ENCODE measurements at regions not wholly inside any gene's neighbourhood (a gene's known extent, or its start where the extent isn't known, plus 50 kb on each side); places are given as distances from the start of the nearest gene placed in this dataset.

GRCh38 chrX:122582280-122582974 lies 601.7 kb upstream of the GRIA3 start:
- TF ChIP-seq EZH2 (IDR thresholded peaks at IDR 0.05; ENCODE audit: borderline replicate concordance, insufficient read depth, low read depth, low read length, poor library complexity, severe bottlenecking) = no peak
- Histone ChIP-seq H3K9ac (ENCODE audit: low read length) (no peak overlapping the region), H3K36me3 (replicated peaks in 1 of 2; ENCODE audit: control extremely low read depth in 1 of 2, control insufficient read depth in 1 of 2, extremely low read depth in 1 of 2, insufficient read depth in 2 of 2, low read length in 1 of 2) (no peaks in the 10 kb centered on the region), H2AFZ (ENCODE audit: insufficient read depth, low read depth, low read length, poor library complexity, severe bottlenecking) (no peak overlapping the region), H3K4me3 (ENCODE audit: control extremely low read depth in 1 of 5, extremely low read depth in 1 of 5, insufficient read depth in 1 of 5, low read depth in 2 of 5, low read length in 4 of 5) (no peak overlapping the region), H3K4me2 (replicated peaks; ENCODE audit: low read depth, low read length, poor library complexity, severe bottlenecking) (no peak overlapping the region), H3K9me3 (ENCODE audit: control extremely low read depth in 1 of 3, control insufficient read depth in 2 of 3, insufficient read depth in 1 of 3, low read length in 2 of 3) (no peaks in the 10 kb centered on the region), H3K27me3 (replicated peaks in 1 of 4; ENCODE audit: control extremely low read depth in 1 of 4, control insufficient read depth in 3 of 4, insufficient read depth in 4 of 4, low read length in 3 of 4) (no peaks in the 10 kb centered on the region), H3K4me1 (ENCODE audit: control insufficient read depth in 2 of 2, insufficient read depth in 2 of 2, low read length in 2 of 2) (no peaks in the 10 kb centered on the region), H4K20me1 (ENCODE audit: control insufficient read depth, insufficient read depth, low read length, poor library complexity, severe bottlenecking) (no peaks in the 10 kb centered on the region), H3K79me2 (ENCODE audit: control insufficient read depth, insufficient read depth, low read length) (no peaks in the 10 kb centered on the region), H3K27ac (ENCODE audit: low read length in 2 of 2) (no peak overlapping the region)
- Mint-ChIP-seq H3K27ac (no peak overlapping the region), H3K4me3 (no peak overlapping the region), H3K4me1 (no peaks in the 10 kb centered on the region), H3K27me3 (no peaks in the 10 kb centered on the region), H3K9me3 (ENCODE audit: insufficient read depth) (no peaks in the 10 kb centered on the region)
- no peak for ATAC-seq (ENCODE audit: low read depth)
- DNase-seq = no peak
- intact Hi-C loops (cut with micrococcal nuclease) = no loop called here
- WGBS (ENCODE audit: insufficient coverage) = 100% methylated on average over 1 of the region's 4 CpGs
- POLR2A ChIA-PET = no interaction called here
- CTCF ChIA-PET = no interaction called here

GRCh38 chrX:122582975-122583305 lies 601.1 kb upstream of the GRIA3 start:
- no peak overlapping the region for H3K4me2 ChIP-seq (replicated peaks; ENCODE audit: low read depth, low read length, poor library complexity, severe bottlenecking)
- no peak overlapping the region for H3K27ac ChIP-seq (ENCODE audit: low read length in 2 of 2)
- H3K4me3 Mint-ChIP-seq = no peak overlapping the region
- H3K79me2 ChIP-seq (ENCODE audit: control insufficient read depth, insufficient read depth, low read length) = no peaks in the 10 kb centered on the region
- no peak for ATAC-seq (ENCODE audit: low read depth)
- no peak overlapping the region for H3K4me3 ChIP-seq (ENCODE audit: control extremely low read depth in 1 of 5, extremely low read depth in 1 of 5, insufficient read depth in 1 of 5, low read depth in 2 of 5, low read length in 4 of 5)
- no peaks in the 10 kb centered on the region for H4K20me1 ChIP-seq (ENCODE audit: control insufficient read depth, insufficient read depth, low read length, poor library complexity, severe bottlenecking)
- H3K36me3 ChIP-seq (replicated peaks in 1 of 2; ENCODE audit: control extremely low read depth in 1 of 2, control insufficient read depth in 1 of 2, extremely low read depth in 1 of 2, insufficient read depth in 2 of 2, low read length in 1 of 2) = no peaks in the 10 kb centered on the region
- ChIA-PET CTCF (no interaction called here), POLR2A (no interaction called here)
- H3K4me1 ChIP-seq (ENCODE audit: control insufficient read depth in 2 of 2, insufficient read depth in 2 of 2, low read length in 2 of 2) = no peaks in the 10 kb centered on the region
- TF ChIP-seq CTCF (IDR thresholded peaks at IDR 0.05) (no peak), EZH2 (IDR thresholded peaks at IDR 0.05; ENCODE audit: borderline replicate concordance, insufficient read depth, low read depth, low read length, poor library complexity, severe bottlenecking) (no peak)
- H3K27me3 ChIP-seq (replicated peaks in 1 of 4; ENCODE audit: control extremely low read depth in 1 of 4, control insufficient read depth in 3 of 4, insufficient read depth in 4 of 4, low read length in 3 of 4) = no peaks in the 10 kb centered on the region
- no peaks in the 10 kb centered on the region for H3K4me1 Mint-ChIP-seq
- H3K9ac ChIP-seq (ENCODE audit: low read length) = no peak overlapping the region
- H3K27ac Mint-ChIP-seq = no peak overlapping the region
- H3K27me3 Mint-ChIP-seq = no peaks in the 10 kb centered on the region
- DNase-seq = no peak
- H3K9me3 Mint-ChIP-seq (ENCODE audit: insufficient read depth) = no peaks in the 10 kb centered on the region
- intact Hi-C loops (cut with micrococcal nuclease) = no loop called here
- no peak overlapping the region for H2AFZ ChIP-seq (ENCODE audit: insufficient read depth, low read depth, low read length, poor library complexity, severe bottlenecking)
- no peaks in the 10 kb centered on the region for H3K9me3 ChIP-seq (ENCODE audit: control extremely low read depth in 1 of 3, control insufficient read depth in 2 of 3, insufficient read depth in 1 of 3, low read length in 2 of 3)

Measured in B cell (primary cell).